NCI-H1436 treated with DMSO at 0.1 percent for 48 hours (cell line): ENCODE measurements at regions not wholly inside any gene's neighbourhood (a gene's known extent, or its start where the extent isn't known, plus 50 kb on each side); places are given as distances from the start of the nearest gene placed in this dataset.
"Not testable (repeated sequence)": the region's sequence is repeated elsewhere in the genome, so short reads cannot be mapped to it uniquely, and the experiment has no call there.

Source experiments
- DNase-seq: peaks from one replicate; lab custom pipeline; 2025; lab: John Stamatoyannopoulos, UW

GRCh38 chr12:58654021-58654420 is 266.3 kb downstream of the LRIG3 start:
- no peak for DNase-seq

- DNase-seq = no peak
Measured at GRCh38 chr12:58655375-58655774, 264.9 kb downstream of the LRIG3 start.

- no peak for DNase-seq
Measured at GRCh38 chr12:58656254-58657009, 263.9 kb downstream of the LRIG3 start.

- no peak for DNase-seq
Measured at GRCh38 chr12:58657190-58657589, 263.1 kb downstream of the LRIG3 start.

- no peak for DNase-seq
Measured at GRCh38 chr12:58665375-58665774, 254.9 kb downstream of the LRIG3 start.

GRCh38 chr12:58668233-58668632 is 252.1 kb downstream of the LRIG3 start:
- no peak for DNase-seq

GRCh38 chr12:58668871-58669270 is 251.4 kb downstream of the LRIG3 start:
- DNase-seq = no peak

- no peak for DNase-seq
Measured at GRCh38 chr12:58670623-58671022, 249.7 kb downstream of the LRIG3 start.

- DNase-seq = no peak
Measured at GRCh38 chr12:58671196-58671595, 249.1 kb downstream of the LRIG3 start.

GRCh38 chr12:58673021-58673420 is 247.3 kb downstream of the LRIG3 start:
- DNase-seq = no peak

- DNase-seq = not testable (repeated sequence)
Measured at GRCh38 chr12:58677833-58678232, 242.5 kb downstream of the LRIG3 start.

GRCh38 chr12:58678753-58679152 is 241.6 kb downstream of the LRIG3 start:
- no peak for DNase-seq

GRCh38 chr12:58681730-58682129 is 238.6 kb downstream of the LRIG3 start:
- no peak for DNase-seq

- no peak for DNase-seq
Measured at GRCh38 chr12:58695263-58695662, 225.0 kb downstream of the LRIG3 start.

- DNase-seq = no peak
Measured at GRCh38 chr12:58701536-58701935, 218.8 kb downstream of the LRIG3 start.

- no peak for DNase-seq
Measured at GRCh38 chr12:58703866-58704265, 216.4 kb downstream of the LRIG3 start.

- not testable (repeated sequence) for DNase-seq
Measured at GRCh38 chr12:58704770-58705169, 215.5 kb downstream of the LRIG3 start.

- DNase-seq = no peak
Measured at GRCh38 chr12:58710901-58711300, 209.4 kb downstream of the LRIG3 start.

- DNase-seq = no peak
Measured at GRCh38 chr12:58711974-58712373, 208.3 kb downstream of the LRIG3 start.

- no peak for DNase-seq
Measured at GRCh38 chr12:58712976-58713375, 207.3 kb downstream of the LRIG3 start.

GRCh38 chr12:58719161-58719560 is 201.1 kb downstream of the LRIG3 start:
- DNase-seq = no peak

- DNase-seq = no peak
Measured at GRCh38 chr12:58720421-58720820, 199.9 kb downstream of the LRIG3 start.

GRCh38 chr12:58725400-58726105 is 194.8 kb downstream of the LRIG3 start:
- no peak for DNase-seq

GRCh38 chr12:58727521-58727920 is 192.8 kb downstream of the LRIG3 start:
- no peak for DNase-seq
